IMR-90 (cell line): ENCODE measurements at regions not wholly inside any gene's neighbourhood (a gene's known extent, or its start where the extent isn't known, plus 50 kb on each side); places are given as distances from the start of the nearest gene placed in this dataset.

Source experiments
- ATAC-seq: fragments of 200-7000 bp; cut with Tn5 transposase; 2 replicates; pipeline ENCODE4 v1.9.1; 2020; ENCODE audit warnings: low read depth, mild to moderate bottlenecking, moderate library complexity
- BruUV-seq: library from RNA; stranded (reverse); fragments of 400-500 nt; replicated peaks from 2 replicates; lab custom pipeline; 2021; lab: Mats Ljungman, UMichigan
- CTCF ChIA-PET: fragments of 300-600 bp; formaldehyde crosslinking; extraction: SDS; loops from one replicate; lab custom pipeline; 2021; ENCODE audit warnings: antibody characterized with exemption; lab: Yijun Ruan, JAX
- POLR2A ChIA-PET: fragments of 300-600 bp; sonication (Branson Sonifier 250); formaldehyde crosslinking; loops from one replicate; lab custom pipeline; 2022; ENCODE audit warnings: antibody characterized with exemption; ENCODE audit not compliant: unreplicated experiment; lab: Charles Lee
- DNase-seq: peaks from one replicate; pipeline ENCODE4 v3.0.0; 2013
- H2AFZ ChIP-seq: replicated peaks from 2 replicates; pipeline ENCODE3; 2013; ENCODE audit warnings: low read length, mild to moderate bottlenecking; ENCODE audit not compliant: poor library complexity
- H2AK5ac ChIP-seq: 2 replicates; pipeline ENCODE4 v1.6.1; 2013; ENCODE audit warnings: low read depth, low read length, inconsistent platforms
- H2AK9ac ChIP-seq: replicated peaks from 2 replicates; pipeline ENCODE3; 2013; ENCODE audit warnings: mild to moderate bottlenecking, low read depth, low read length, moderate library complexity; ENCODE audit not compliant: poor library complexity
- H2BK120ac ChIP-seq: 2 replicates; pipeline ENCODE4 v1.6.1; 2013; ENCODE audit warnings: low read depth, low read length, inconsistent platforms
- H2BK15ac ChIP-seq: 3 replicates; pipeline ENCODE4 v1.6.1; 2013; ENCODE audit warnings: low read depth, low read length, inconsistent platforms
- H2BK20ac ChIP-seq: 2 replicates; pipeline ENCODE4 v1.6.1; 2013; ENCODE audit warnings: low read depth, mild to moderate bottlenecking, inconsistent platforms, low read length, moderate library complexity
- H2BK5ac ChIP-seq: 2 replicates; pipeline ENCODE4 v1.6.1; 2013; ENCODE audit warnings: mild to moderate bottlenecking, low read depth, low read length, inconsistent platforms; ENCODE audit not compliant: poor library complexity, severe bottlenecking
- H3K14ac ChIP-seq: replicated peaks from 2 replicates; pipeline ENCODE4 v1.6.1; 2013; ENCODE audit warnings: low read depth, low read length, inconsistent platforms
- H3K18ac ChIP-seq: 2 replicates; pipeline ENCODE4 v1.6.1; 2013; ENCODE audit warnings: low read depth, low read length, control low read depth
- H3K23ac ChIP-seq: 2 replicates; pipeline ENCODE4 v1.6.1; 2013; ENCODE audit warnings: low read depth, low read length, inconsistent platforms
- H3K27ac ChIP-seq: 2 replicates; pipeline ENCODE4 v1.5.1; 2013; ENCODE audit warnings: mild to moderate bottlenecking, control low read depth, low read length; ENCODE audit not compliant: insufficient read depth
- H3K27me3 ChIP-seq: 2 replicates; pipeline ENCODE4 v1.6.1; 2013; ENCODE audit warnings: low read length; ENCODE audit not compliant: control insufficient read depth, insufficient read depth
- H3K36me3 ChIP-seq: 2 replicates; pipeline ENCODE4 v1.6.1; 2013; ENCODE audit warnings: low read length, mixed read lengths; ENCODE audit not compliant: control insufficient read depth, insufficient read depth
- H3K4ac ChIP-seq: 2 replicates; pipeline ENCODE4 v1.6.1; 2013; ENCODE audit warnings: low read depth, low read length, inconsistent platforms
- H3K4me1 ChIP-seq: 2 replicates; pipeline ENCODE4 v1.6.1; 2013; ENCODE audit warnings: low read length, mixed read lengths; ENCODE audit not compliant: control insufficient read depth, insufficient read depth
- H3K4me2 ChIP-seq: 2 replicates; pipeline ENCODE4 v1.6.1; 2013; ENCODE audit warnings: low read depth, mild to moderate bottlenecking, control low read depth, low read length, moderate library complexity
- H3K4me3 ChIP-seq: 2 replicates; pipeline ENCODE4 v1.5.1; 2013; ENCODE audit warnings: low read depth, mild to moderate bottlenecking, control low read depth, low read length, moderate library complexity; ENCODE audit not compliant: insufficient read depth
- H3K56ac ChIP-seq: 2 replicates; pipeline ENCODE4 v1.6.1; 2013; ENCODE audit warnings: low read length, inconsistent platforms; ENCODE audit not compliant: insufficient read depth; ENCODE audit errors: extremely low read depth
- H3K79me1 ChIP-seq, 2 experiments: 2 replicates each; pipeline ENCODE4 v1.6.1; 2013; ENCODE audit warnings: low read length in 2 of 2, inconsistent platforms in 1 of 2, low read depth in 1 of 2
- H3K9ac ChIP-seq: 2 replicates; pipeline ENCODE4 v1.6.1; 2013; ENCODE audit warnings: low read depth, low read length, control low read depth
- H3K9me1 ChIP-seq: 2 replicates; pipeline ENCODE4 v1.6.1; 2013; ENCODE audit warnings: low read length, inconsistent platforms; ENCODE audit not compliant: insufficient read depth
- H3K9me3 ChIP-seq: 2 replicates; pipeline ENCODE4 v1.6.1; 2013; ENCODE audit warnings: low read length; ENCODE audit not compliant: control insufficient read depth, insufficient read depth
- H4K20me1 ChIP-seq: 2 replicates; pipeline ENCODE4 v1.6.1; 2013; ENCODE audit warnings: low read length, inconsistent platforms; ENCODE audit not compliant: insufficient read depth
- H4K5ac ChIP-seq: 2 replicates; pipeline ENCODE4 v1.6.1; 2013; ENCODE audit warnings: mild to moderate bottlenecking, low read depth, low read length, control low read depth
- H4K8ac ChIP-seq, 2 experiments: 2 replicates each; pipeline ENCODE4 v1.6.1; 2013; ENCODE audit warnings: low read depth in 2 of 2, low read length in 2 of 2, control low read depth in 1 of 2, inconsistent platforms in 1 of 2
- H4K91ac ChIP-seq: 2 replicates; pipeline ENCODE4 v1.6.1; 2013; ENCODE audit warnings: low read depth, low read length, inconsistent platforms; ENCODE audit not compliant: insufficient read depth
- BHLHE40 ChIP-seq: fragments of 150-350 bp; IDR thresholded peaks from 2 replicates; pipeline ENCODE4 v1.6.1; 2016; ENCODE audit warnings: mild to moderate bottlenecking, low read depth, low read length
- CEBPB ChIP-seq: IDR thresholded peaks from 2 replicates; pipeline ENCODE4 v1.6.1; 2012; ENCODE audit warnings: low read depth, low read length, improper control_type of control experiment
- CHD1 ChIP-seq: IDR thresholded peaks from 2 replicates; pipeline ENCODE4 v1.6.1; 2012; ENCODE audit warnings: low read depth, low read length, improper control_type of control experiment
- FOS ChIP-seq: fragments of 150-350 bp; IDR thresholded peaks from 2 replicates; pipeline ENCODE4 v1.6.1; 2016; ENCODE audit warnings: low read depth, low read length
- MAFK ChIP-seq: IDR thresholded peaks from 2 replicates; pipeline ENCODE4 v1.6.1; 2012; ENCODE audit warnings: low read depth, low read length, improper control_type of control experiment
- MAZ ChIP-seq: IDR thresholded peaks from 2 replicates; pipeline ENCODE4 v1.6.1; 2012; ENCODE audit warnings: low read depth, mild to moderate bottlenecking, low read length, improper control_type of control experiment, moderate library complexity, borderline replicate concordance
- MXI1 ChIP-seq: IDR thresholded peaks from 2 replicates; pipeline ENCODE4 v1.6.1; 2012; ENCODE audit warnings: low read depth, mild to moderate bottlenecking, low read length, moderate library complexity, borderline replicate concordance
- NFE2L2 ChIP-seq: fragments of 150-350 bp; IDR thresholded peaks from 2 replicates; pipeline ENCODE4 v1.6.1; 2016; ENCODE audit warnings: low read depth, mild to moderate bottlenecking, low read length
- POLR2A ChIP-seq: IDR thresholded peaks from 2 replicates; pipeline ENCODE4 v1.6.1; 2012; ENCODE audit warnings: mild to moderate bottlenecking, low read depth, low read length
- RAD21 ChIP-seq: IDR thresholded peaks from 2 replicates; pipeline ENCODE4 v1.6.1; 2012; ENCODE audit warnings: low read length, improper control_type of control experiment
- RCOR1 ChIP-seq: IDR thresholded peaks from 2 replicates; pipeline ENCODE4 v1.6.1; 2012; ENCODE audit warnings: mild to moderate bottlenecking, low read length, improper control_type of control experiment; ENCODE audit not compliant: insufficient replicate concordance
- RFX5 ChIP-seq: IDR thresholded peaks from 2 replicates; pipeline ENCODE4 v1.8.0; 2012; ENCODE audit warnings: low read depth, mild to moderate bottlenecking, low read length, moderate library complexity
- SMC3 ChIP-seq: fragments of 150-350 bp; IDR thresholded peaks from 2 replicates; pipeline ENCODE4 v1.6.1; 2016; ENCODE audit warnings: low read depth, mild to moderate bottlenecking, antibody characterized with exemption, low read length, moderate library complexity
- WGBS, 2 experiments: methylation state at CpG; one replicate each; pipeline versions ENCODE4 v1.1.5 to v1.1.7; 2013; ENCODE audit warnings: missing lambda C conversion rate in 2 of 2; ENCODE audit not compliant: insufficient read length in 1 of 2; ENCODE audit errors: extremely low coverage in 2 of 2; 5-methylcytosine and 5-hydroxymethylcytosine counted together
- dilution Hi-C: fragments of 300-500 bp; cut with HindIII; formaldehyde crosslinking; loops from one replicate; pipeline ENCODE4 v1.14.3; 2018; ENCODE audit warnings: low sequenced_read_pairs; ENCODE audit not compliant: unreplicated experiment
- in situ Hi-C: fragments of 300-500 bp; cut with MboI; formaldehyde crosslinking; loops from 3 replicates; pipeline ENCODE4 v1.14.3; 2019; ENCODE audit warnings: low sequenced_read_pairs, inconsistent platforms, mixed read lengths
- intact Hi-C: fragments of 100-400 bp; cut with micrococcal nuclease; formaldehyde crosslinking; loops from 2 replicates; pipeline ENCODE4 v1.10.0; 2022
- TF ChIP-seq, protein P1 (sequence below): conservative IDR thresholded peaks from 2 replicates; pipeline ENCODE4 v1.5.1; 2012; ENCODE audit warnings: mild to moderate bottlenecking, low read depth, low read length, improper control_type of control experiment
- TF ChIP-seq, protein P2 (sequence below): fragments of 150-350 bp; IDR thresholded peaks from 2 replicates; pipeline ENCODE4 v1.6.1; 2017; ENCODE audit warnings: mild to moderate bottlenecking, antibody characterized with exemption, low read length, low read depth
- TF ChIP-seq, protein P3 (sequence below): fragments of 150-350 bp; IDR thresholded peaks from 2 replicates; pipeline ENCODE4 v1.6.1; 2016; ENCODE audit warnings: low read depth, mild to moderate bottlenecking, low read length, moderate library complexity, borderline replicate concordance

DNA sequence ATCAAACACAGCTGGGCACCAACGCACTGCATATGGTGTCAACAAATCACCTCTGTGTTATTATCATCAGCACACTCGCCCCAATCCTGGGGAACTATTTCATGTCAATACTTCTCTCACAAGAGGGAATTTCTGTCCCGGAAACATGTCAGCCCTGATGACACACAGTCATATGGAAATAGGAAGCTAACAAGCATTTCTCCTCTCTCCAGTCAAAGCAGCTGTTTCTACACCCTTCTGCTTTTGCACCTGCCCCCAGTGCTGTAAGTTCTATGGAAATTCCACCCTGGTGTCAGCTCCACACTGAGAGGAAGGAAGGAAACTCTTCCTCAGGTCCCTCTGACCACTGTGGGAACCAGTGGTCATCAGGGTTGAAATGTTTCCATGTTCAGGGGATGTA is 447.6 kb upstream of the ID2 start:
- Histone ChIP-seq H3K18ac (no peak overlapping the region), H3K27me3 (peaks cover 5% of the 10 kb centered on the region; the same call in 1 of the 2 replicates), H4K91ac (no peak overlapping the region), H4K8ac (no peak overlapping the region), H2AFZ (no peak overlapping the region), H3K56ac (no peak overlapping the region), H2AK5ac (no peak overlapping the region), H3K14ac (no peak overlapping the region), H3K4me2 (no peak overlapping the region), H2BK120ac (no peak overlapping the region), H3K9me1 (no peaks in the 10 kb centered on the region), H3K79me1 (no peaks in the 10 kb centered on the region), H3K4me1 (peaks cover 3% of the 10 kb centered on the region; the same call in 1 of the 2 replicates), H3K4me3 (no peak overlapping the region), H3K36me3 (no peaks in the 10 kb centered on the region), H2AK9ac (no peak overlapping the region), H3K27ac (no peak overlapping the region), H4K20me1 (no peaks in the 10 kb centered on the region), H3K9me3 (no peaks in the 10 kb centered on the region), H2BK5ac (no peak overlapping the region), H3K4ac (no peak overlapping the region), H3K23ac (no peak overlapping the region), H2BK20ac (no peak overlapping the region), H4K5ac (no peak overlapping the region), H2BK15ac (no peak overlapping the region), H3K9ac (no peak overlapping the region)
- dilution Hi-C loops, result no loop called here
- DNase-seq (no peak), ATAC-seq (no peak)
- intact Hi-C loops, result no loop called here
- in situ Hi-C loops, result no loop called here
- POLR2A ChIA-PET, result no interaction called here
- TF ChIP-seq MXI1, result no peak
- no peak for TF ChIP-seq CHD1
- no peak for TF ChIP-seq MAZ
- no peak for TF ChIP-seq RAD21
- TF ChIP-seq POLR2A, result no peak
- TF ChIP-seq NFE2L2, result no peak
- TF ChIP-seq BHLHE40, result no peak
- TF ChIP-seq, protein P1, sequence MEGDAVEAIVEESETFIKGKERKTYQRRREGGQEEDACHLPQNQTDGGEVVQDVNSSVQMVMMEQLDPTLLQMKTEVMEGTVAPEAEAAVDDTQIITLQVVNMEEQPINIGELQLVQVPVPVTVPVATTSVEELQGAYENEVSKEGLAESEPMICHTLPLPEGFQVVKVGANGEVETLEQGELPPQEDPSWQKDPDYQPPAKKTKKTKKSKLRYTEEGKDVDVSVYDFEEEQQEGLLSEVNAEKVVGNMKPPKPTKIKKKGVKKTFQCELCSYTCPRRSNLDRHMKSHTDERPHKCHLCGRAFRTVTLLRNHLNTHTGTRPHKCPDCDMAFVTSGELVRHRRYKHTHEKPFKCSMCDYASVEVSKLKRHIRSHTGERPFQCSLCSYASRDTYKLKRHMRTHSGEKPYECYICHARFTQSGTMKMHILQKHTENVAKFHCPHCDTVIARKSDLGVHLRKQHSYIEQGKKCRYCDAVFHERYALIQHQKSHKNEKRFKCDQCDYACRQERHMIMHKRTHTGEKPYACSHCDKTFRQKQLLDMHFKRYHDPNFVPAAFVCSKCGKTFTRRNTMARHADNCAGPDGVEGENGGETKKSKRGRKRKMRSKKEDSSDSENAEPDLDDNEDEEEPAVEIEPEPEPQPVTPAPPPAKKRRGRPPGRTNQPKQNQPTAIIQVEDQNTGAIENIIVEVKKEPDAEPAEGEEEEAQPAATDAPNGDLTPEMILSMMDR, result no peak
- no peak for TF ChIP-seq CEBPB
- TF ChIP-seq RCOR1, result no peak
- no peak for TF ChIP-seq FOS
- TF ChIP-seq, protein P2, sequence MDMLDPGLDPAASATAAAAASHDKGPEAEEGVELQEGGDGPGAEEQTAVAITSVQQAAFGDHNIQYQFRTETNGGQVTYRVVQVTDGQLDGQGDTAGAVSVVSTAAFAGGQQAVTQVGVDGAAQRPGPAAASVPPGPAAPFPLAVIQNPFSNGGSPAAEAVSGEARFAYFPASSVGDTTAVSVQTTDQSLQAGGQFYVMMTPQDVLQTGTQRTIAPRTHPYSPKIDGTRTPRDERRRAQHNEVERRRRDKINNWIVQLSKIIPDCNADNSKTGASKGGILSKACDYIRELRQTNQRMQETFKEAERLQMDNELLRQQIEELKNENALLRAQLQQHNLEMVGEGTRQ, result no peak
- TF ChIP-seq, protein P3, sequence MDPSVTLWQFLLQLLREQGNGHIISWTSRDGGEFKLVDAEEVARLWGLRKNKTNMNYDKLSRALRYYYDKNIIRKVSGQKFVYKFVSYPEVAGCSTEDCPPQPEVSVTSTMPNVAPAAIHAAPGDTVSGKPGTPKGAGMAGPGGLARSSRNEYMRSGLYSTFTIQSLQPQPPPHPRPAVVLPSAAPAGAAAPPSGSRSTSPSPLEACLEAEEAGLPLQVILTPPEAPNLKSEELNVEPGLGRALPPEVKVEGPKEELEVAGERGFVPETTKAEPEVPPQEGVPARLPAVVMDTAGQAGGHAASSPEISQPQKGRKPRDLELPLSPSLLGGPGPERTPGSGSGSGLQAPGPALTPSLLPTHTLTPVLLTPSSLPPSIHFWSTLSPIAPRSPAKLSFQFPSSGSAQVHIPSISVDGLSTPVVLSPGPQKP, result no peak
- TF ChIP-seq RFX5, result no peak
- TF ChIP-seq MAFK, result no peak
- no peak for TF ChIP-seq SMC3
- CTCF ChIA-PET, result no interaction called here
- BruUV-seq, result no TSS peak
- WGBS, 2 experiments, result 56% methylated on average over 1 of the region's 3 CpGs; no CpG with 5 or more reads in 1 of the 2 experiments
